Transverse colon (tissue), 4 donors: ENCODE measurements at regions not wholly inside any gene's neighbourhood (a gene's known extent, or its start where the extent isn't known, plus 50 kb on each side); places are given as distances from the start of the nearest gene placed in this dataset.

Experiments
- DNase-seq: peaks from one replicate; pipeline ENCODE4 v3.0.0-alpha.2; 2019
- H3K27ac ChIP-seq, 4 donors: fragments of 200-600 bp; sonication (generic); 2 replicates each; pipeline ENCODE4 v1.5.1; 2016 to 2018; ENCODE audit warnings: inconsistent platforms in 4 of 4
- H3K27me3 ChIP-seq: fragments of 200-600 bp; sonication (generic); 2 replicates; pipeline ENCODE4 v1.5.1; 2017; ENCODE audit warnings: inconsistent platforms
- H3K36me3 ChIP-seq, 4 donors: fragments of 200-600 bp; sonication (generic); 2 replicates each; pipeline ENCODE4 v1.5.1; 2017 to 2019; ENCODE audit warnings: inconsistent platforms in 4 of 4
- H3K4me1 ChIP-seq, 4 donors: fragments of 200-600 bp; sonication (generic); 2 replicates each; pipeline ENCODE4 v1.5.1; 2017 to 2020; ENCODE audit warnings: inconsistent platforms in 4 of 4
- H3K4me3 ChIP-seq, 4 donors: fragments of 200-600 bp; sonication (generic); 1 replicate in 1 of 4; 2 replicates in 3 of 4; pipeline versions ENCODE4 v1.5.1 to v1.6.1; 2017 to 2019; ENCODE audit warnings: inconsistent platforms in 4 of 4
- H3K9me3 ChIP-seq, 2 donors: fragments of 200-600 bp; sonication (generic); 2 replicates each; pipeline ENCODE4 v1.5.1; 2017 to 2019; ENCODE audit warnings: inconsistent platforms in 2 of 2
- EP300 ChIP-seq: sonication (generic); formaldehyde crosslinking; IDR thresholded peaks from one replicate; pipeline ENCODE4 v1.6.1; 2017; ENCODE audit warnings: antibody characterized with exemption, low read depth
- POLR2A ChIP-seq: fragments of 450-650 bp; IDR thresholded peaks from one replicate; pipeline ENCODE4 v1.6.1; 2016; ENCODE audit warnings: antibody characterized with exemption, mild to moderate bottlenecking, moderate library complexity
- POLR2AphosphoS5 ChIP-seq, 3 donors: sonication (generic); formaldehyde crosslinking; IDR thresholded peaks; one replicate each; pipeline ENCODE4 v1.6.1; 2016; ENCODE audit warnings: antibody characterized with exemption in 3 of 3
- WGBS, 2 donors: methylation state at CpG; one replicate each; pipeline ENCODE4 v1.1.5; 2018; ENCODE audit warnings: low coverage in 1 of 2; 5-methylcytosine and 5-hydroxymethylcytosine counted together
- in situ Hi-C, 4 donors: fragments of 200-750 bp; cut with MboI; loops; one replicate each; pipeline versions ENCODE4 v1.15.0 to v1.15.1; 2017; ENCODE audit warnings: low sequenced_read_pairs in 3 of 4, low pct_ligation_motif_present in 1 of 4, low pct_unique_long_range_greater_than_20kb in 1 of 4
- intact Hi-C: fragments of 100-400 bp; cut with DNase I; formaldehyde crosslinking; loops from one replicate; pipeline ENCODE4 v1.15.1; 2023; ENCODE audit warnings: low total_unique reads
- TF ChIP-seq, protein P1 (sequence below), 5 experiments: fragments of 200-600 bp in 3 of 5; fragments of 450-650 bp in 2 of 5; sonication (generic) in 3 of 5; IDR thresholded peaks; 1 replicate in 2 of 5; 2 replicates in 3 of 5; pipeline ENCODE4 v1.5.1; 2016 to 2017; ENCODE audit warnings: antibody characterized with exemption in 5 of 5, inconsistent platforms in 3 of 5, mild to moderate bottlenecking in 2 of 5, moderate library complexity in 1 of 5

DNA sequence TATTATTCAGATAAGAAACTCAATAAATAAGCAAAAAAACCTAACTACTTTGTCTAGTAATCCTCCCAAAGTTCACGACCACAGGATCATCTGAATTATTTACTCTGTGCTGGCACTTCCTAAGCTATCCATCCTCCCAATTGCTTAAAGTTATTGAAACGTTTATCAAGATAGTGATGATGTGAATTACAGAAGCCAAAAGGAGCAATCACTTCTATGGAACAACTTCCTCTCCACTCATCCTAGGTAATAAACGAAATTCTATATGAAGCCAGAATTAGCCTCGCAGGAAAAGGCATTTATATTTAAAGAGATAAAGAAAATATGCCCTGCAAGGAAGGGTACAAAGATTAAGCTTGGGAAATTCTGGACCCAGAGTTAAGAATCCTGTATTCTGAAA, 475.4 kb downstream of the NLGN4X start:
- in situ Hi-C loops (no loop called here), intact Hi-C loops (no loop called here)
- WGBS, 2 donors, result 57 to 60% methylated on average over 1 to 4 of the region's 4 CpGs

DNA sequence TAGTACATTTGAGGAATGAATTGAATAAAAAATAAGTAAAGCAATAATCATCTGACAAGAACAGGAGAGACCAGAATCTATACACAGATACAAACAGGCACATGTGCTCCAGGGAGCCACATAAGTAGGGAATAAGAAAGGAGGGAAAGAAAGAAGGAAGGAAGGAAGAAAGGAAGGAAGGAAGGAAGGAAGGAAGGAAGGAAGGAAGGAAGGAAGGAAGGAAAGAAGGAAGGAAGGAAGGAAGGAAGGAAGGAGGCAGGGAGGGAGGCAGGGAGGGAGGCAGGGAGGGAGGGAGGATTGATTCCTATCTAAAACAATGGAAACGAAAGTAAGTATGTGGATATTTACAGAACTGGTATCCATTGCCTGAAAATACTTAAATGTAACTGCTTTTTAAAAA, 475.8 kb downstream of the NLGN4X start:
- TF ChIP-seq EP300 (no peak), POLR2AphosphoS5 (IDR thresholded peaks at IDR 0.05) (no peak), POLR2A (no peak)
- TF ChIP-seq, protein P1, sequence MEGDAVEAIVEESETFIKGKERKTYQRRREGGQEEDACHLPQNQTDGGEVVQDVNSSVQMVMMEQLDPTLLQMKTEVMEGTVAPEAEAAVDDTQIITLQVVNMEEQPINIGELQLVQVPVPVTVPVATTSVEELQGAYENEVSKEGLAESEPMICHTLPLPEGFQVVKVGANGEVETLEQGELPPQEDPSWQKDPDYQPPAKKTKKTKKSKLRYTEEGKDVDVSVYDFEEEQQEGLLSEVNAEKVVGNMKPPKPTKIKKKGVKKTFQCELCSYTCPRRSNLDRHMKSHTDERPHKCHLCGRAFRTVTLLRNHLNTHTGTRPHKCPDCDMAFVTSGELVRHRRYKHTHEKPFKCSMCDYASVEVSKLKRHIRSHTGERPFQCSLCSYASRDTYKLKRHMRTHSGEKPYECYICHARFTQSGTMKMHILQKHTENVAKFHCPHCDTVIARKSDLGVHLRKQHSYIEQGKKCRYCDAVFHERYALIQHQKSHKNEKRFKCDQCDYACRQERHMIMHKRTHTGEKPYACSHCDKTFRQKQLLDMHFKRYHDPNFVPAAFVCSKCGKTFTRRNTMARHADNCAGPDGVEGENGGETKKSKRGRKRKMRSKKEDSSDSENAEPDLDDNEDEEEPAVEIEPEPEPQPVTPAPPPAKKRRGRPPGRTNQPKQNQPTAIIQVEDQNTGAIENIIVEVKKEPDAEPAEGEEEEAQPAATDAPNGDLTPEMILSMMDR (IDR thresholded peaks at IDR 0.05), result no peak
- no peak for DNase-seq
- Histone ChIP-seq H3K27ac (no peak overlapping the region), H3K27me3 (no peaks in the 10 kb centered on the region), H3K4me3 (no peak overlapping the region), H3K4me1 (no peaks in the 10 kb centered on the region), H3K9me3 (no peaks in the 10 kb centered on the region), H3K36me3 (no peaks in the 10 kb centered on the region)
- 75 to 79% methylated on average over 1 of the region's 1 CpG for WGBS, 2 donors
- in situ Hi-C loops (no loop called here), intact Hi-C loops (no loop called here)

More for the DNA sequence above, 475.4 kb downstream of the NLGN4X start:
- Histone ChIP-seq H3K9me3 (no peaks in the 10 kb centered on the region), H3K27ac (no peak overlapping the region), H3K36me3 (no peaks in the 10 kb centered on the region), H3K4me3 (no peak overlapping the region), H3K4me1 (no peaks in the 10 kb centered on the region), H3K27me3 (no peaks in the 10 kb centered on the region)
- no peak for TF ChIP-seq POLR2A
- TF ChIP-seq EP300, result no peak
- TF ChIP-seq, protein P1 (IDR thresholded peaks at IDR 0.05), result no peak
- TF ChIP-seq POLR2AphosphoS5 (IDR thresholded peaks at IDR 0.05), result no peak
- no peak for DNase-seq

DNA sequence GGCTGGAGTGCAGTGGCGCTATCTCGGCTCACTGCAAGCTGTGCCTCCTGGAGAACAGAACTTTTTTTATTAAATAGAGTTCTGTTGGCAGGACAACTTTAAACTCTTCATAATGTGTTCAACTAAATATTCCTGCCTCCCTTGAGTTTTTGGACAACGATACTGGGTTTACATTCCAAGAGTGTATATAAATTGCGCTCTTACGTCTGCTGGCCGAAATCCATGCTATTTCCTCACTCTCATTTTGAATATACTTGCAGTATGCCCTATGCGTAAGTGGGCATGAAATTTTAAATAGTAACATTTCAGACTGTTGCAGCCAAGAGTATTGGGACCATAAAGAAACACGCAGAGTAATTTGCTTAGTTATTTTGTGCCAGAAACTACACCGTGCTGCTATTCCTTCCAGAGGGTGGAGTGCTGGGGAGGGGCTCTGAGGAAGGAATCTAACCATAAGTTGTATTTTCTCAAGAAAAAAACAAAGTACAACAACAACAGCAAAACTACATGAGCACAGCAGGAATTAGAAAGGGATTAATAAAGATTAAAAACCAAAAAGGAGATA, 480.0 kb downstream of the NLGN4X start:
- Histone ChIP-seq H3K27me3 (no peaks in the 10 kb centered on the region), H3K27ac (no peak overlapping the region), H3K36me3 (no peaks in the 10 kb centered on the region), H3K4me3 (no peak overlapping the region), H3K4me1 (no peaks in the 10 kb centered on the region), H3K9me3 (no peaks in the 10 kb centered on the region)
- in situ Hi-C loops (no loop called here), intact Hi-C loops (no loop called here)
- WGBS, 2 donors, result 54 to 75% methylated on average over 3 to 9 of the region's 9 CpGs
- TF ChIP-seq, protein P1 (IDR thresholded peaks at IDR 0.05), result no peak
- TF ChIP-seq POLR2A (no peak), POLR2AphosphoS5 (IDR thresholded peaks at IDR 0.05) (no peak), EP300 (no peak)
- DNase-seq, result no peak

DNA sequence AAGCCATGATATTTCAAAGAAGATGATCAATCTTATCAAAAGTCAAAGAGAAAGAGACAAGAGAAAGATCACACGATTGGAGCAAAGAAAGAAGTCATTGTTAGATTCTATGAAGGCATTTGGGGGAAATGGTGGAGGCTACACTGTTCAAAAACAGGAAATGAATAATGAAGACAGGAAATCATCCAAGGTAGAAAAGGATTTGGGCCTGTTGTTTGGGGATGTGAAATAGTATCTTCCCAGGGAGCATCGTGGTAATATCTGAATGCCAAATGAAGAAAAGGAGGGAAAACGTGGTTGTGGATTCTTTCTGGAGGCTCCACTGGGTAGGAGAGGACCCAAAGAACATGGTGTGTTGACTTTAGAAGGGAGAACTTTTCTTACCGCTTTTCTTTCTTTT, 482.4 kb downstream of the NLGN4X start:
- Histone ChIP-seq H3K4me3 (no peak overlapping the region), H3K9me3 (no peaks in the 10 kb centered on the region), H3K36me3 (no peaks in the 10 kb centered on the region), H3K27me3 (no peaks in the 10 kb centered on the region), H3K4me1 (no peaks in the 10 kb centered on the region), H3K27ac (no peak overlapping the region)
- WGBS, 2 donors, result 64 to 66% methylated on average over 3 to 4 of the region's 4 CpGs
- no peak for DNase-seq
- in situ Hi-C loops, result no loop called here
- intact Hi-C loops, result no loop called here
- TF ChIP-seq, protein P1 (IDR thresholded peaks at IDR 0.05), result no peak
- TF ChIP-seq EP300 (no peak), POLR2AphosphoS5 (IDR thresholded peaks at IDR 0.05) (no peak), POLR2A (no peak)
